Spleen (tissue), 11 donors: ENCODE measurements at regions not wholly inside any gene's neighbourhood (a gene's known extent, or its start where the extent isn't known, plus 50 kb on each side); places are given as distances from the start of the nearest gene placed in this dataset.

Experiments used
- DNase-seq: peaks from one replicate; pipeline ENCODE4 v3.0.0-alpha.2; 2020
- H3K27ac ChIP-seq, 8 donors: fragments of 200-600 bp; sonication (generic) in 7 of 8; 1 replicate in 4 of 8; 2 replicates in 4 of 8; pipeline versions ENCODE4 v1.5.0 to v1.8.0; 2016 to 2021; ENCODE audit warnings: inconsistent platforms in 4 of 8, mild to moderate bottlenecking in 4 of 8, moderate library complexity in 1 of 8
- H3K27me3 ChIP-seq, 7 donors: fragments of 200-600 bp; sonication (generic) in 6 of 7; replicated peaks in 1 of 7; 1 replicate in 4 of 7; 2 replicates in 3 of 7; pipeline versions ENCODE4 v1.5.0 to v1.8.0; 2016 to 2021; ENCODE audit warnings: inconsistent platforms in 3 of 7, mild to moderate bottlenecking in 1 of 7
- H3K36me3 ChIP-seq, 6 donors: fragments of 200-600 bp; sonication (generic) in 5 of 6; 1 replicate in 4 of 6; 2 replicates in 2 of 6; pipeline versions ENCODE4 v1.5.0 to v1.8.0; 2016 to 2021; ENCODE audit warnings: inconsistent platforms in 2 of 6
- H3K4me1 ChIP-seq, 6 donors: fragments of 200-600 bp; sonication (generic) in 5 of 6; 1 replicate in 3 of 6; 2 replicates in 3 of 6; pipeline versions ENCODE4 v1.5.0 to v1.8.0; 2016 to 2021; ENCODE audit warnings: inconsistent platforms in 3 of 6
- H3K4me3 ChIP-seq, 8 donors: fragments of 200-600 bp; sonication (generic) in 7 of 8; 1 replicate in 4 of 8; 2 replicates in 4 of 8; pipeline versions ENCODE4 v1.5.0 to v1.8.0; 2016 to 2021; ENCODE audit warnings: inconsistent platforms in 4 of 8, mild to moderate bottlenecking in 4 of 8, moderate library complexity in 2 of 8
- H3K9me3 ChIP-seq, 8 donors: fragments of 200-600 bp; sonication (generic) in 7 of 8; 1 replicate in 4 of 8; 2 replicates in 4 of 8; pipeline versions ENCODE4 v1.5.0 to v1.8.0; 2016 to 2021; ENCODE audit warnings: inconsistent platforms in 4 of 8
- POLR2A ChIP-seq, 3 donors: fragments of 450-650 bp; IDR thresholded peaks; one replicate each; pipeline ENCODE4 v1.5.1; 2017; ENCODE audit warnings: antibody characterized with exemption in 3 of 3, mild to moderate bottlenecking in 1 of 3
- POLR2AphosphoS5 ChIP-seq, 3 donors: sonication (generic); formaldehyde crosslinking; IDR thresholded peaks; one replicate each; pipeline ENCODE4 v1.5.1; 2017; ENCODE audit warnings: antibody characterized with exemption in 3 of 3
- WGBS, 5 donors: extraction: QIAGEN DNeasy Blood & Tissue Kit in 3 of 5; methylation state at CpG; one replicate each; pipeline versions ENCODE4 v1.1.5 to v1.1.7; 2013 to 2018; 5-methylcytosine and 5-hydroxymethylcytosine counted together
- intact Hi-C: fragments of 100-400 bp; cut with DNase I; formaldehyde crosslinking; loops from one replicate; pipeline ENCODE4 v1.15.0; 2023; ENCODE audit warnings: low total_unique reads
- TF ChIP-seq, protein P1 (sequence below), 11 experiments: fragments of 200-600 bp in 7 of 11; fragments of 450-650 bp in 4 of 11; sonication (generic) in 4 of 11; IDR thresholded peaks in 8 of 11; conservative IDR thresholded peaks in 3 of 11; 1 replicate in 7 of 11; 2 replicates in 4 of 11; pipeline versions ENCODE4 v1.4.0 to v1.8.0; 2016 to 2021; ENCODE audit warnings: antibody characterized with exemption in 11 of 11, inconsistent platforms in 4 of 11, mild to moderate bottlenecking in 1 of 11
- donor health status: healthy with polysubstance abuse.
- donor health status: DM: no; HTN: no; CAD: no; lungs with moderate emphysema.
- donor health status: DM: no; HTN: no; CAD: no.
- donor health status: Bipolar disorder and iron deficiency.
- donor health status: healthy.
- donor health status: DM: no; HTN: no; CAD: no.
- donor health status: DM: yes; HTN: yes; CAD: no.

DNA sequence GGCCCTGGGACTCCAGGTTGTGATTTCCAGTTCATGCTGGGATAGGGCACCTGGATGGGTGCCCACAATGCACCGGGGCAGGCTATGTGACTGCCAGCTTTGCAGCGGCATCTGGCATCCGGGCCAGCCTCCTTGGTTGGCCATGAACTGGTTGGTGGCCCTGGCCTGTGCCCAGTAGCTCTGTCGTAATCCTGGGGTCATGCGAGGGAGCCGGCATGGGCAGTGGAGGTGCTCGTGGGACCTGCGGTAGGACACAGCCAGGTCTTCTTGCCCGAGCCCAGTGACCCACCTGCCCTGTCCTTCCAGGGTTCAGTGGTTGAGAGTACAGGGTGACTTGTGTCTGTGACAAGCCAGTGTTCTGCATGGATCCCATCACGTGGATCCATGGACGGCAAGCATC is 237.9 kb downstream of the SNRPN start:
- H3K27ac ChIP-seq: no peak overlapping the region
- DNase-seq: no peak
- H3K36me3 ChIP-seq: no peaks in the 10 kb centered on the region
- no peaks in the 10 kb centered on the region for H3K4me1 ChIP-seq
- no peaks in the 10 kb centered on the region for H3K27me3 ChIP-seq
- peaks cover 0 to 100% (median 89%) of the 10 kb centered on the region in 8 donors for H3K9me3 ChIP-seq
- 84 to 92% (median 89%) methylated on average over 7 to 11 of the region's 11 CpGs for WGBS, 5 donors
- TF ChIP-seq, protein P1, sequence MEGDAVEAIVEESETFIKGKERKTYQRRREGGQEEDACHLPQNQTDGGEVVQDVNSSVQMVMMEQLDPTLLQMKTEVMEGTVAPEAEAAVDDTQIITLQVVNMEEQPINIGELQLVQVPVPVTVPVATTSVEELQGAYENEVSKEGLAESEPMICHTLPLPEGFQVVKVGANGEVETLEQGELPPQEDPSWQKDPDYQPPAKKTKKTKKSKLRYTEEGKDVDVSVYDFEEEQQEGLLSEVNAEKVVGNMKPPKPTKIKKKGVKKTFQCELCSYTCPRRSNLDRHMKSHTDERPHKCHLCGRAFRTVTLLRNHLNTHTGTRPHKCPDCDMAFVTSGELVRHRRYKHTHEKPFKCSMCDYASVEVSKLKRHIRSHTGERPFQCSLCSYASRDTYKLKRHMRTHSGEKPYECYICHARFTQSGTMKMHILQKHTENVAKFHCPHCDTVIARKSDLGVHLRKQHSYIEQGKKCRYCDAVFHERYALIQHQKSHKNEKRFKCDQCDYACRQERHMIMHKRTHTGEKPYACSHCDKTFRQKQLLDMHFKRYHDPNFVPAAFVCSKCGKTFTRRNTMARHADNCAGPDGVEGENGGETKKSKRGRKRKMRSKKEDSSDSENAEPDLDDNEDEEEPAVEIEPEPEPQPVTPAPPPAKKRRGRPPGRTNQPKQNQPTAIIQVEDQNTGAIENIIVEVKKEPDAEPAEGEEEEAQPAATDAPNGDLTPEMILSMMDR (IDR thresholded peaks at IDR 0.05 in 8 of 11, conservative IDR thresholded peaks at IDR 0.05 in 3 of 11): no peak
- TF ChIP-seq POLR2AphosphoS5 (IDR thresholded peaks at IDR 0.05) (no peak), POLR2A (IDR thresholded peaks at IDR 0.05) (no peak)
- H3K4me3 ChIP-seq: no peak overlapping the region
- intact Hi-C loops: no loop called here

GRCh38 chr15:25207369-25207768 is 231.5 kb downstream of the UBE3A start:
- intact Hi-C loops: no loop called here
- no peak overlapping the region for H3K4me3 ChIP-seq
- no peaks in the 10 kb centered on the region for H3K4me1 ChIP-seq
- TF ChIP-seq POLR2A (IDR thresholded peaks at IDR 0.05): no peak
- TF ChIP-seq, protein P1 (IDR thresholded peaks at IDR 0.05 in 8 of 11, conservative IDR thresholded peaks at IDR 0.05 in 3 of 11): no peak
- TF ChIP-seq POLR2AphosphoS5 (IDR thresholded peaks at IDR 0.05): no peak
- no peak overlapping the region for H3K27ac ChIP-seq
- H3K27me3 ChIP-seq: no peaks in the 10 kb centered on the region
- DNase-seq: no peak
- no peaks in the 10 kb centered on the region for H3K36me3 ChIP-seq
- 80 to 90% (median 83%) methylated on average over 4 to 5 of the region's 5 CpGs for WGBS, 5 donors
- peaks cover 0 to 100% (median 56%) of the 10 kb centered on the region in 8 donors for H3K9me3 ChIP-seq

DNA sequence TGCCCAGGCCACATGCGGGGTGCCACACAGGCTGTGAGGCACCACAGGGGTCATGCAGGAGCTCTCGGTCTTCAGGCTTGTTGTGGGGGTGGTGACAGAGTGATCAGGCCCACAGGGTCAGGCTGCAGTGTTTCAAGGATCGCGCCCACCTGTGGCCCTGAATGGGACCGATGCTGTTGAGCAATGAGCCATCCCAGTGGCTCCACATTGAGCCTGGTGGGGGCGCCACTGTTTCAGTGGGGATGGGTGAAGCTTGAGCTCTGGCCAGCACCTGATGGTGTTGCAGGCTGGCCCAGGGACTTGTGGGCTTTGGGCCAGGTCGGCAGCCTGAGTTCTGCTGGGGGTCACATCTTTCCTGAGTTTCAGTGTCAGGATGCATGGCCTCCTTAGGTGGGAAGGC is 230.1 kb downstream of the UBE3A start:
- H3K4me1 ChIP-seq: no peaks in the 10 kb centered on the region
- TF ChIP-seq, protein P1 (IDR thresholded peaks at IDR 0.05 in 8 of 11, conservative IDR thresholded peaks at IDR 0.05 in 3 of 11): no peak
- TF ChIP-seq POLR2AphosphoS5 (IDR thresholded peaks at IDR 0.05): no peak
- TF ChIP-seq POLR2A (IDR thresholded peaks at IDR 0.05): no peak
- H3K9me3 ChIP-seq: peaks cover 0 to 100% (median 66%) of the 10 kb centered on the region in 8 donors
- intact Hi-C loops: no loop called here
- H3K27me3 ChIP-seq: no peaks in the 10 kb centered on the region
- H3K4me3 ChIP-seq: no peak overlapping the region
- DNase-seq: no peak
- 84 to 94% (median 85%) methylated on average over 5 to 7 of the region's 7 CpGs for WGBS, 5 donors
- no peak overlapping the region for H3K27ac ChIP-seq
- H3K36me3 ChIP-seq: no peaks in the 10 kb centered on the region

DNA sequence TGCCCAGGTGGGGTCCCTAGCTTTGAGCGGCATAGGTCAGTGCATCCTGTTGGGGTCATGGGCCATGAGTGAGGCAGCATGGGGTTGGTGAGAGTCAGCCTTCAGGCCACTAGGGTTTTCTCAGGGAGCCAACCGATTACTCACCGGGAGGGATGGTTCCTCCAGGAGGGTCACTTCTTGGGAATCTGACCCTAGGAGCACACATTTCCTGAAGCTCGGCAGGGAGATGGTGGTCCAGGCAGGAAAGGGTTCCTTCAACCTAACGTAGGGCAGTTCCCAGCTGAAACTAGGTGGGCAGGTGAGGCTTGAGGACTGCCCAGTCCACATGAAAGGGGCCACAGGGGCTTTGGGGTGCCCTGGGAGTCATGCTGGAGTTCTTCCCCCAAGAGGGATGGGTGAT is 218.0 kb downstream of the UBE3A start:
- Histone ChIP-seq H3K4me3 (no peak overlapping the region), H3K9me3 (peaks cover 0 to 100% (median 83%) of the 10 kb centered on the region in 8 donors), H3K4me1 (no peaks in the 10 kb centered on the region), H3K27ac (no peak overlapping the region), H3K27me3 (no peaks in the 10 kb centered on the region), H3K36me3 (no peaks in the 10 kb centered on the region)
- 69 to 93% (median 87%) methylated on average over 3 to 5 of the region's 5 CpGs for WGBS, 5 donors
- TF ChIP-seq POLR2AphosphoS5 (IDR thresholded peaks at IDR 0.05) (no peak), POLR2A (IDR thresholded peaks at IDR 0.05) (no peak)
- TF ChIP-seq, protein P1 (IDR thresholded peaks at IDR 0.05 in 8 of 11, conservative IDR thresholded peaks at IDR 0.05 in 3 of 11): no peak
- no peak for DNase-seq
- intact Hi-C loops: no loop called here
